PC-9 (cell line): ENCODE measurements at regions not wholly inside any gene's neighbourhood (a gene's known extent, or its start where the extent isn't known, plus 50 kb on each side); places are given as distances from the start of the nearest gene placed in this dataset.

Experiments used
- BruUV-seq: library from RNA; stranded (reverse); fragments of 400-500 nt; replicated peaks from 2 replicates; lab custom pipeline; 2021; lab: Mats Ljungman, UMichigan
- CTCF ChIA-PET: fragments of 300-600 bp; sonication (Branson Sonifier 250); formaldehyde crosslinking; loops from one replicate; lab custom pipeline; 2022; ENCODE audit warnings: antibody characterized with exemption; lab: Charles Lee
- POLR2A ChIA-PET: fragments of 300-600 bp; sonication (Branson Sonifier 250); formaldehyde crosslinking; loops from one replicate; lab custom pipeline; 2022; ENCODE audit warnings: antibody characterized with exemption; ENCODE audit not compliant: unreplicated experiment; lab: Charles Lee
- DNase-seq, 2 experiments: peaks; one replicate each; pipeline versions ENCODE4 v3.0.0 to v3.0.0-alpha.2; 2015 to 2022; ENCODE audit warnings: mixed read lengths in 1 of 2
- H2AFZ ChIP-seq: fragments of 200-600 bp; sonication (generic); 2 replicates; pipeline ENCODE4 v1.8.1; 2017; ENCODE audit warnings: antibody characterized with exemption
- H3F3A ChIP-seq: fragments of 200-600 bp; sonication (generic); 2 replicates; pipeline ENCODE4 v1.8.1; 2017; ENCODE audit warnings: antibody characterized with exemption, mild to moderate bottlenecking, low read depth; ENCODE audit not compliant: insufficient read depth
- H3K27ac ChIP-seq: fragments of 200-600 bp; sonication (generic); 2 replicates; pipeline ENCODE4 v1.6.1; 2016; ENCODE audit warnings: mixed run types
- H3K27me3 ChIP-seq: fragments of 200-600 bp; sonication (generic); 2 replicates; pipeline ENCODE4 v1.6.1; 2016; ENCODE audit warnings: low read depth, mixed run types; ENCODE audit not compliant: insufficient read depth
- H3K36me3 ChIP-seq: fragments of 200-600 bp; sonication (generic); 2 replicates; pipeline ENCODE4 v1.6.1; 2016; ENCODE audit warnings: low read depth, mixed run types
- H3K4me1 ChIP-seq: fragments of 200-600 bp; sonication (generic); replicated peaks from 2 replicates; pipeline ENCODE4 v1.6.1; 2016; ENCODE audit warnings: mixed run types; ENCODE audit not compliant: insufficient read depth
- H3K4me2 ChIP-seq: fragments of 200-600 bp; sonication (generic); 2 replicates; pipeline ENCODE4 v1.6.1; 2017; ENCODE audit warnings: mixed run types
- H3K4me3 ChIP-seq: fragments of 200-600 bp; sonication (generic); 2 replicates; pipeline ENCODE4 v1.6.1; 2016; ENCODE audit warnings: mixed run types
- H3K79me2 ChIP-seq: fragments of 200-600 bp; sonication (generic); 2 replicates; pipeline ENCODE4 v1.6.1; 2017; ENCODE audit warnings: low read depth, mixed run types
- H3K9me2 ChIP-seq: fragments of 200-600 bp; sonication (generic); 2 replicates; pipeline ENCODE4 v1.8.1; 2017; ENCODE audit warnings: mild to moderate bottlenecking; ENCODE audit not compliant: insufficient read depth
- H3K9me3 ChIP-seq: fragments of 200-600 bp; sonication (generic); 2 replicates; pipeline ENCODE4 v1.8.1; 2016; ENCODE audit warnings: low read depth; ENCODE audit not compliant: insufficient read depth
- H4K20me1 ChIP-seq: fragments of 200-600 bp; sonication (generic); 2 replicates; pipeline ENCODE4 v1.8.1; 2017; ENCODE audit not compliant: insufficient read depth
- EZH2 ChIP-seq: fragments of 200-600 bp; sonication (generic); IDR thresholded peaks from 2 replicates; pipeline ENCODE4 v1.8.0; 2017; ENCODE audit warnings: antibody characterized with exemption, low read depth
- intact Hi-C: fragments of 100-400 bp; cut with micrococcal nuclease; formaldehyde crosslinking; loops from one replicate; pipeline ENCODE4 v1.10.0; 2022; ENCODE audit not compliant: unreplicated experiment
- TF ChIP-seq, protein P1 (sequence below): fragments of 200-600 bp; sonication (generic); conservative IDR thresholded peaks from 2 replicates; pipeline ENCODE4 v1.6.1; 2017; ENCODE audit warnings: mixed run types, antibody characterized with exemption, mild to moderate bottlenecking, moderate library complexity

DNA sequence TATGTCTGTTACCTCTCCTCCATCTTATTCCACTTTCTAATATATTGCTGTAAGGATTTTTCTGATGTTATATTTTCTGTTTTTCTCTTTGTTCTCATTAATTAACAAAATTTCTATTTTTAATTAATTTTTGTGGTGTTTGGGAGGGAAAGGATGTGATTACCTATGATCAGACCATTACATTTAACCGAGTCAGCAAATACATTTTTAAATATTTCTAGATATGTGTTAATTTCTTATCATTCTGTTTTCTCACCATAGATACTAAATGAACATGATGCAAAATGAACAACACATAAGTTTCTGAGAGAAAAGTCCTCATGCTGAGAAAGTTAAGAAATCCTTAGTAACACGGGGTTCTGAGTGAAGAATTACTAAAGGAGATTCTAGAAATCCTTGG is 80.6 kb upstream of the P2RY1 start:
- H3K36me3 ChIP-seq, result no peaks in the 10 kb centered on the region
- H3K9me2 ChIP-seq, result no peaks in the 10 kb centered on the region; the same call in 1 of the 2 replicates
- H3K4me2 ChIP-seq, result no peak overlapping the region
- TF ChIP-seq, protein P1, sequence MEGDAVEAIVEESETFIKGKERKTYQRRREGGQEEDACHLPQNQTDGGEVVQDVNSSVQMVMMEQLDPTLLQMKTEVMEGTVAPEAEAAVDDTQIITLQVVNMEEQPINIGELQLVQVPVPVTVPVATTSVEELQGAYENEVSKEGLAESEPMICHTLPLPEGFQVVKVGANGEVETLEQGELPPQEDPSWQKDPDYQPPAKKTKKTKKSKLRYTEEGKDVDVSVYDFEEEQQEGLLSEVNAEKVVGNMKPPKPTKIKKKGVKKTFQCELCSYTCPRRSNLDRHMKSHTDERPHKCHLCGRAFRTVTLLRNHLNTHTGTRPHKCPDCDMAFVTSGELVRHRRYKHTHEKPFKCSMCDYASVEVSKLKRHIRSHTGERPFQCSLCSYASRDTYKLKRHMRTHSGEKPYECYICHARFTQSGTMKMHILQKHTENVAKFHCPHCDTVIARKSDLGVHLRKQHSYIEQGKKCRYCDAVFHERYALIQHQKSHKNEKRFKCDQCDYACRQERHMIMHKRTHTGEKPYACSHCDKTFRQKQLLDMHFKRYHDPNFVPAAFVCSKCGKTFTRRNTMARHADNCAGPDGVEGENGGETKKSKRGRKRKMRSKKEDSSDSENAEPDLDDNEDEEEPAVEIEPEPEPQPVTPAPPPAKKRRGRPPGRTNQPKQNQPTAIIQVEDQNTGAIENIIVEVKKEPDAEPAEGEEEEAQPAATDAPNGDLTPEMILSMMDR, result no peak
- no peak for TF ChIP-seq EZH2
- no peaks in the 10 kb centered on the region for H3K79me2 ChIP-seq
- H3F3A ChIP-seq, result no peaks in the 10 kb centered on the region
- no peaks in the 10 kb centered on the region for H3K9me3 ChIP-seq
- DNase-seq, result no peak
- H4K20me1 ChIP-seq, result no peaks in the 10 kb centered on the region
- no peaks in the 10 kb centered on the region for H3K4me1 ChIP-seq
- BruUV-seq, result no TSS peak
- no peak overlapping the region for H3K27ac ChIP-seq
- no peak overlapping the region for H3K4me3 ChIP-seq
- ChIA-PET CTCF (no interaction called here), POLR2A (no interaction called here)
- no peaks in the 10 kb centered on the region for H3K27me3 ChIP-seq
- no peak overlapping the region for H2AFZ ChIP-seq
- intact Hi-C loops, result no loop called here

DNA sequence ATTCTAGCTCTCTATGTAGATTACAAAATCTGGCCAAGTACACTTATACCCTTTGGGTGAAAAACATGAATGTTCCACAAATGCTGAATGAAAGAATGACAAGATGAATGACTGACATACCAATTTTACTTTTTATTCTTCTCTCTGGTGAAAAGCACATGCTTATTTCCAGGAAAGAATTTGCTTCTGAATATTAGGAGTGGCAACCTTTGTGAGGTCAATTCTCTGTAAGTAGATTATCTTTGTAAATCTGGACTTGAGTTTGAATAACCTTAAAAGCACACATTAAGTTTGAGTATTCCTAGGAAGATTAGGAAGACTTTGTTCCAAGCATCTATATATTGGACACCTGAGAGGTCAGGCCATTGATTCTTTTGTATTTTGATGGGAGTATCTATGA is 78.1 kb upstream of the P2RY1 start:
- Histone ChIP-seq H3K79me2 (no peaks in the 10 kb centered on the region), H3K27me3 (no peaks in the 10 kb centered on the region), H3K4me3 (no peak overlapping the region), H3K4me2 (no peak overlapping the region), H3K27ac (no peak overlapping the region), H3K4me1 (no peaks in the 10 kb centered on the region), H3K36me3 (no peaks in the 10 kb centered on the region), H4K20me1 (no peaks in the 10 kb centered on the region), H2AFZ (0 out of 2 replicates have a peak overlapping the region, but pooled peaks have one; percentile 31), H3K9me3 (no peaks in the 10 kb centered on the region), H3F3A (no peaks in the 10 kb centered on the region), H3K9me2 (peaks cover 8% of the 10 kb centered on the region)
- no peak for DNase-seq
- intact Hi-C loops, result no loop called here
- BruUV-seq, result no TSS peak
- TF ChIP-seq EZH2, result no peak
- TF ChIP-seq, protein P1, result no peak
- ChIA-PET CTCF (no interaction called here), POLR2A (no interaction called here)

DNA sequence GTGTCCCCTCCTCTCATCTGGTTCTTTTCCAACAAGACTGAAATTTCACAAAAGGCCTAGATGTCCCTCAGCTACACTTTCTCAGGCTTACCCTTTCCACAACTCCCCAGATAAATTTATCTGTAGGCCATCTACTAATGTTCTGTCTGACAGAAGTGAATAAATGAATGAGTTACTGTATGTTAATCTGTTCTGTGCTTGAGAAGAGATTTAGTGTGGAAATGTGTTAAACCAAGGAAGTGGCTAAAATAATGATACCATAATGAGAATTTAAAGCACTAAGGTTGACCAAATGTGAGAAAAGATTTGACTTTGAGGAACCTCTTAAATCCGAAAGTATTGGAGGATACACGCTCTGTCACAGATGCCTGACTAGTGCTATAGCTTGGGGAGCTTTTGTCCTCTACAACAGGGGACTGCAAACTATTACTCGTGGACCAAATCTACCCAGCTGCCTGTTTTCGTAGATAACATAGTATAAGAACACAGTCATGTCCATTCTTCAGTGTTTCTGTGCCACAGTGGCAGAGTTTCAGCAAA is 74.8 kb upstream of the P2RY1 start:
- H3K4me3 ChIP-seq, result no peak overlapping the region
- no peaks in the 10 kb centered on the region for H3K36me3 ChIP-seq
- no peak overlapping the region for H2AFZ ChIP-seq
- H3K9me3 ChIP-seq, result no peaks in the 10 kb centered on the region
- no peaks in the 10 kb centered on the region for H3K79me2 ChIP-seq
- no peak overlapping the region for H3K27ac ChIP-seq
- H3F3A ChIP-seq, result no peaks in the 10 kb centered on the region
- POLR2A ChIA-PET, result no interaction called here
- peaks cover 8% of the 10 kb centered on the region; the same call in 1 of the 2 replicates for H3K9me2 ChIP-seq
- no peaks in the 10 kb centered on the region for H3K4me1 ChIP-seq
- intact Hi-C loops, result no loop called here
- DNase-seq, result no peak
- no TSS peak for BruUV-seq
- H3K4me2 ChIP-seq, result no peak overlapping the region
- H4K20me1 ChIP-seq, result no peaks in the 10 kb centered on the region
- CTCF ChIA-PET, result no interaction called here
- TF ChIP-seq, protein P1, result no peak
- no peak for TF ChIP-seq EZH2
- H3K27me3 ChIP-seq, result no peaks in the 10 kb centered on the region
